DMS79 treated with DMSO at 0.1 percent for 48 hours (cell line): ENCODE measurements at regions not wholly inside any gene's neighbourhood (a gene's known extent, or its start where the extent isn't known, plus 50 kb on each side); places are given as distances from the start of the nearest gene placed in this dataset.
"Not testable (repeated sequence)": the region's sequence is repeated elsewhere in the genome, so short reads cannot be mapped to it uniquely, and the experiment has no call there.

Experiments used
- DNase-seq: peaks from one replicate; lab custom pipeline; 2025; lab: John Stamatoyannopoulos, UW

DNA sequence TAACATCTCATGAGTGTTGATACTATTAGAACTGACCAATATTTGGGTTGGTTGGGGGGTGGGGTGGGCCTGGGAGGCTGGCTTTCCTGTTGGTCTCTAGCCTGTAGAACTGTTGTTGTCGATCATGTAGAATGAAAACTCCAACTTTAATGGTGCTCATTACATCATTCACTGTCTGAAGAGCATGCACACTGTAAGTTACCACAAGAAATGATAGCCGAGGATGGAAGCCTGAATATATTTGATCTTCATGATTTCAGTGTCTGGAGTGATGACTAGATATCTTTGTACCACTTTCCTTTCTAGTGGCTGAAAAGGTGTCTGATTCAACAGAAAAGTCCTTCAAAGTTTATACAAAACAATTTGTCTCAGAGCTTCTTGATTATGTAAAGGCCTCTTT is 123.6 kb downstream of the XCL2 start:
- DNase-seq = no peak

DNA sequence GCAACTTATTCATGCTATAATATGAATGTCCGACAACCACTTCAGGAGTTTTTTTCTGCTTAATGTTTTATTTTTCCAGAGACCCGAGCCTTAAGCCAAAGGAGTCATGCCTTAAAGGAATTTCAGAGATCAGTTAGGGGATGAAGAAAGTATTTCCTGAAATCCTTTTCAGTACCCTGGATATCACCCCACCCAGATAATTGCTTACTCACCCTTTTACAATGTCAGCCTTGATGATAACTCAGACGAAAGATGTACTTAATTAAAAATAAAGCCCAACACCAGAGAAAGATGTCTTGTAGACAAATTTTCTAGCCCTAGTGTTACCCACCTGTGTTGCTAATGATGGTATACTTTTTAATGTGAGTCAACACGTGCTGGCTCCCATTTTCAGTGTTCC is 124.1 kb downstream of the XCL2 start:
- DNase-seq = no peak

DNA sequence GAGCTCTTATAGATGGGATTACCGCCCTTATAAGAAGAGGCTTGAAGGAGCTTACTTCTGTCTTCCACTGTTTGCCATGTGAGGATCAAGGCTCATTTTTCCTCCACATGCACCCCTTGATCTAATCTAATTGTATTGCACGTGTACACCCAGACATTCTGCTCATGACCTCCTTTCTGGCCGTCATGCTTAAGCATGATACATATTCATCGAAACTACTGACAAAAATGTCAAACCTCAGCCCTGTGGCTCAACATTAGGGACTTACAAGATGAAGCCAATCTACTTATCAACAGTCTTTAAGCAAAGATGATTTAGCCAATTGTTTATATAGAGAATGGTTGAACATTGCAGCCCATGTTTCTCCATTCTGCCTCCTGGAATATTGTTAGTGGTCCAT is 127.6 kb downstream of the XCL2 start:
- DNase-seq = no peak

DNA sequence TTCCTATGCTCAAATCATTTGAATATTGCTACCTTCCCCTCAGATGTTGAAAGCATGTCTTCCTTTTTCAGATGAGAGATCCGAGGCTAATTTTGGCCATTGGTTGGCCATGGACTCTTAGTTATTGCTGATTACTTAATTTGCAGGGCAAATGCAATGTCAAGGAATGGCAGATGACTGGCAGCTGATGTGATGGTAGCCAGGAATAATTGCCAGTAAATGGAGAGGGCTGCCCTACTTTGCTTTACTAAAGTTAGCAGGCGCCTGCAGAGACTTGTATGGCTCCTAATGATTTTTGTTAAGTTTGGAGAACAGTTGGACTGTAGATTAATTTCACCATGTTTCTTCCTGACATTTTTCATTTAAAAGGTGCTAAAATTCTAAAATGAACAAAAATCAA is 128.9 kb downstream of the XCL2 start:
- no peak for DNase-seq

DNA sequence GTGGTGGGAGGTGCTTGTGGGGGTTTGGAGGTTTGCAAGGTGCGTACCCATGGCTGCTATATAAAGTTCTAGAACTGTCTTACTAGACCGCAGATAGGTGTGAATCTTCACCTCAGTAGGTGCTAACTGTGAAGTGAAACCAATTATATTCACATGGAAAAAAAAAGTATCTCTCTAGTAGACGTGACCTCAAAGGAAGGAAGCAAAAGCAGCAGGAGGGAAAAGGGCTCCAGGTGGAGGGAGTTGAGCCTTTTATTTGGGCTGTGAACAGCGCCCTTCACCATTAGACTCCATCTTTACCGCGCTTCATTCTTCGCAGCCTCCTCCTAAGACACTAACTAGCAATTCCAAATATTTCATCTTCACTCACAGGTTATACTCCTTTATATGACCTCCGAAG is 129.8 kb downstream of the TBX19 start:
- DNase-seq = no peak

DNA sequence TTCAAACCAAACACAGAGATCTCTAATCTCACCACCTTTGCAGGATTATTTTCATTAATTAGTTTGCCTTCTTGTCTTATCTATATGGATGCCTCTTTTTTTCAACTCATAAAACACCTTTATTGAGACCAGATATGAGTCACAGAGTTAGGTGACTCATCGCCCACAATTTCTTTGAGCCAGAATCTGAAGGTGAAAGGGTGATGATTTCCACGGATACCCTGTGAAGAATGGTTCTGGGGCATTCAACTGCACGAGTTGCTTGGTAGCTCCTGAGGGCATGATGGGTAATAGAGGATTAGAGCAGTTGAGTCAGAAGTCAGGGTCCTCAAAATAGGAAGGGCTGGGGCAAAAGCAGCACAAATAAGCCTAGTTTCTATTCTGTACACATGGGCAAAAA is 128.2 kb downstream of the TBX19 start:
- no peak for DNase-seq

DNA sequence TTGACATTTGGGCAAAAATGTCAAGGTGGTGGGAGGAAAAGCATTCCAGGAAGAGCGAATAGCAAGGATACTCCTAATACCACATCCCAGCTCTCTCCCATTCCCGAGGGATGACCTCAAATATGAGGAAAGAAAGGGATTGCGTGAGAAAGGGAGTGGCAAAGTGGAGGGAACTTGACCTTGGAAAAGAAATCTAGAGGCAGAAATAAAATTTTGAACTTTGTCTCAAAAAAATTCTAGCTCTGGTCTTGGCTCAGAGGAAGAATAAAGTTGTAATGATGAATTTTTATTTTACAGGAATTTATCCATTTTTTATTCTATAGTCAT is 127.8 kb downstream of the TBX19 start:
- DNase-seq = no peak

DNA sequence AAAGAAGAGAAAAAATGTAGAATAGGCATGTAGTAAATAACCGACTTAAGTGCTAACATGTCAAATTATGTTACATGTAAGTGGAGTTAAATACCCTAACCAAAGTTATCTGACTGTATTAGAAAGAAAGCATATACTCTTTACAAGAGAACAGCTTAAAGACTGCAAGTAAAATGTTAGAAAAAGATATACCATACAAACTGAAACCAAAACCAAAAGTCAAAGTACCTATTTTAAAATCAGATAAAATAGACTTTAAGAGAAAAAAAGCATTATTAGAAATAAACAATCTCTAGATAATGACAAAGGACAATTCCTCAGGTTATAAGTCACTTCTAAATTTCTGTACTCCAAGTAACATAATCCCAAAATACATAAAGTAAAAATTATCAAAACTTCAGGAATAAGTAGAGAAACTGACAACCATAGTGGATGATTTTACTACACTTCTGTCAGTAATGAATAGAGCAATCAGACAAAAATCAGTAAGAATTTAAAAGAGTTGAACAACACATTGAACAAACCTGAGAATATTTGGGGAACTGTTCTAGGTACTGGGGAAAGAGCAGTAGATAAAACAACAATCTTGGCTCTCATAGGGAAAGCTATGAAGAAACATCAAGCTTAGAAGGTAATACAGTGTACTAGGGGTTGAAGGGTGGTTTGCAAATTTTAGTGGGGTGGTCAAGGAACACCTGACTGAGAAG is 127.3 kb downstream of the TBX19 start:
- no peak for DNase-seq

DNA sequence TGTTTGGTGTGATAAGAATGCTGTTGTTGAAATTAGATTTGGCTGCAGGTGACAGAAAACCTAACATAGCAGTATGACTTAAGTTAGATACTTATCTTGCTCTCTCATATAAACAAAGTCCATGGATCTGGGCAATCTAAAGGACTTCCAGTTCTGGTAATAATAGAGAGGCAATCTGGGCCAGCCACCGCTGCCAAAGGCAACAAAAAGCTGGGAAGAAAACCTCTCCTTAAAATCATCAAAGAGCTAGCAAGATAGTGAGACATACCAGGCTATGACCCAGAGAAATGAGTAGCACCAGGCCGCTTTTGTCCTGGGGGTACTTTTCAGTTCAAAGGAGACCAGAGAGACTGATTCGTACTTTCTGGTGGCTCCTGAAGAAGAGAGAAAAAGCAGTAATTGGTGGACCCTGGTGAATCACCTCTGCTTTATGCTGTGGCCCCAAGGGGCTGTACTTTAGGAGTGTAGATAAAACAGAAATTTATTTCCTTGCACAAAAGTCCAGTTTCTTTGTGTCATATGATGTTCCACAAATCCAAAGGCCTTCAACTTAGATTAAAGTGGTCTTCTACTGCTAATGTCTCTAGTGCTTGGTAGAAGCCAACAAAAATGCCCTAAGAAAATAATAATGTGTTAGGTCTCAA is 125.4 kb downstream of the TBX19 start:
- DNase-seq = no peak

DNA sequence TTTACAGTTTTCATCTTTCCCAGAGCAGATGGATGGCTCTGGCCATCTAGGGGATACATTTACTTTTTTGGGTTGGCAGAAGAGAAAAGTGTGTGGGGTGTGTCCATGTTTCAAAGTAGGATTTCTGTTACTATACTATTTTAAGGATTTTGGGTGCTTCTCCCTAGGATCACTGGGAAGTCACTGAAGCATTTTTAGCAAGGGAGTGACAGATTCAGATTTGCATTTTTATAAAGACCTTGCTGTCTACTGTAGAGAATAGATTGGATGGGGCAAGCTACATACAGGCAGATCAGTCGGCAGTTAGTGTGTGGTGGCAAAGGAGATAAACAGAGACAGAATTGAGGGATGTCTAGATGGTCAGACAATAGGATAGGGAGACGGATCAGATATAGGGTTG is 122.5 kb downstream of the TBX19 start:
- no peak for DNase-seq

DNA sequence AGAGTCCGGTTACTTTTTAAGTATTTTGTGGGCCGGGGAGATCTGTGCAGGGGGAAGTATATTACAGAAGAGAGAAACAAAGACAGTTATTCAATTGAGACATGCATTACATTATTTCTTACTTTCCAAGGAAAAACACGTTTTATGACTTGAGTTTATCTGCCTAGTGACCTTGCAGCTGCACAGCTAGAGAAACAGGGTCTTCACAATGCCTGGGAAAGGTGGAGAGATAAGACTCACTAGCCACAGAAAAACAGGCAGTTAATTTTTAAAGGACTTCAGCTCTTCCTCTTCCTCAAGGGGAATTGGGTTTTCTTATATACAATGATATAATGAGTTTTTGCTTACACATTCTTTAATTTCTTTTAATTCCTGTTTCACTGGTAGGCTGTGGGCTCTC is 121.8 kb downstream of the TBX19 start:
- DNase-seq = not testable (repeated sequence)

DNA sequence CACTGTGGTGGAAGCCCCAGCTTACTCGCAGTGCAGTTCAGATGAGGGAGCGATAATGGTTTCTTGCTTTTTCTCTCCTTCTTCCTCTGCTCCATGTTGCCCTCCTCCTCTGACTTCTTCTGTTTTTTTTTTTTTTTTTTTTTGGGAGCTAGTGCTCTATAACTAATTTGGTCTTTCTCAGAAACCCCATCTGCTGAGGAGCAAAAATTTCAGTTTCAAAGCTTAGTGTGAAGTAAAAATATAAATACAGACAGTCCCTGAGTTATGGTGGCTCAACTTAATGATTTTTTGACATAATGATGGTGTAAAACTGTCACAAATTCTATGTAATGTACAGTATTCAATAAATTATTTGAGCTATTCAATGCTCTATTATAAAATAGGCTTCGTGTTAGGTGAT is 120.7 kb downstream of the TBX19 start:
- no peak for DNase-seq

DNA sequence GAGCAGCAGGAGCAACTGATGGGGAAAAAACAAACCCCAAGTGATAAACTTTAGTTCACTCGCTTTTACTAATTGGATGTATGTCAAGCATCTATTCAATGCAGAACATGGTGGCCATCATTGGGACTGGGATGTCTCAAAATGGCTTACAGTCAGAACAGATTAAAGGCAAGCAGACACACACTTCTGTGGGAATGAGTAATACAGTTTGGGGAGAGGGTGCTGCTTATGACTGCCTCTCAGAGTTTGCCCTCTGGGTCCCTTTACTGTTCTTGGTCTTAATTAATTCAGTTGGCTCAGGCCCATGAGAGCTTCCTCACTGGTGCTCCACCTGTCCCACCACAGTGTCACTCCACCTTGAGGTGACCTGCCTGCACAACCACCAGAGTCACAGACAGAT is 119.5 kb downstream of the TBX19 start:
- DNase-seq = no peak

DNA sequence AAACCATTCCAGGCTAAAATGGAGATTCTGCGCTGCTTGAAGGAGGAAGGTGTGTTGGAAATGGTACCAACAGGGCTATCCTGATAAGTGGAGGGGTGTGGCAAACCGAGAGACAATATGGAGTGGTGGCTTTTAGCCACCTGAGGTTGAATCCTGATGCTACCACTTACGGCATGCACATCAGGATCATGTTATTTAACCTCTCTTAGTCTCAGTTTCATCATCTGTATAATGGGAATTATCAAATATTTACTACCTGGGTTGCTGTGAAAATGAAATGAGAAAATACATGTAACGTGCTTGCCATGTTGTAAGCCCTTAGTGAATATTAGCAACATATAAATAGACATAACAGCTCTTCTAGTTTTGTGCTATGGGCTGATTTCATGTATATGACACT is 117.1 kb downstream of the TBX19 start:
- DNase-seq = no peak

DNA sequence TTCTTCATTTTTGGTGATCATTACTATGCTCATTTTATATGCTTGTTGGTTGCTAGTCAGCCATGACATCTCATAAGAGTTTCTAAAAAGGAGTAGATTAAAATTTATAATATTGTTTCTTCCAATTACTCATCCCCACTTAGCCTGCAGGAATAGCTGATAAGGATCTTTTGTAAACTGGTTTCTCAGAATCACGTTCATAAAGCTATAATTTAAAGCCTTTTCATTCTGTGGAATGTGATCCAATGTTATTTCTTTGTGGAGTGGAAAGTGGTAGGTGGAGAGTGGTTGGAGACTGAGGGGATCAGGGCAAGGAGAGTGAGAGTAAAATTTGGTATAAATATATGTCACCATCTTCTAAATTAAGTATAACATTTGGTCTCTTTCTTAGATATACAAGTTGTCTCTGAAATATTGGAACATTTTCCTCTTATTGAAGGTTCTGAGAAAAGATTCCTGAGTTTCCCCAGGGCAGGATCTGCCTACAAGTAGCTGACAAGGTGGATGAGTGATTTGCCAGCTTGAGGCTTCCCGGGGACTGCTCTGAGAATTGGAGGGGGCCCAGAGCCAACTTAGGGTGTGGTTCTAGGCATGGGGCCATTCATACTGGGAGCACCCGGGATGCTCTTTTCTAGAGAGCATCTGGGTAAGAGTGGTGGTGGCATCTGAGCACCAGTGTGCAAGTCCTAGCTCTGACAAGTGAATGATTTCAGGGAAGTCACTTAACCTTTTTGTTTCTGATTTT is 116.4 kb downstream of the TBX19 start:
- no peak for DNase-seq

DNA sequence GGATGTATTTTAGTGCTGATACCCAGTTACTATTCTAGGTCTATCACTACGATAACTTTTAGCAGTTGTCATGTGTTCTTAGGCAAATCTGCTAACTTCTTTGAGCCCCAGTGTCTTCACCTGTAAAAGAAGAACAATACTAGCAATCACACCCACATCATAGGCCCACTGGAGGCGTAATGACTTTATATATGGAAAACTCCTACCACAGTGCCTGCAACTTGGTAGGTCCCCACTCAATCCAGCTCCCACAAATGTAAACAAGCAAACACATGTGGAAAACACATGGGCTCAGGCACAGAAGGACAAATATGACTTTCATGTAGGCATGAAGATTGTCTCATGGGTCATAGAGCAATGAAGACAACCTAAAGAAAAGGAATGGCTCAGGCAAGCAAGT is 115.8 kb downstream of the TBX19 start:
- DNase-seq = no peak

DNA sequence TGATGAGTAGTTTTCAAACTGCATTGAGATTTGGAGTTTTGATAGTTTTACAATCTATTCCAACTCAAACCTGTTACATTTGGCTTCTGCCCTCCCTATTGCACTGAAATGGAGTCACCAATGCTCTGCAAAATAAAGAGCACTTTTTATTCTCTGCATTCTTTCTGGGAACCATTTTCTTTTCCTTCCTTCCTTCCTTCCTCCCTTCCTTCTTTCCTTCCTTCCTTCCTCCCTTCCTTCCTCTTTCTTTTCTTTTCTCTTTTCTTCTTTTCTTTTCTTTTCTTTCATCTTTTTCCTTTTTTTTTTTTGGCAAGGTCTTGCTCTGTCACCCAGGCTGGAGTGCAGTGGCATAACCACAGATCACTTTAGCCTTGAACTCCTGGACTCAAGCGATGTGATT is 114.2 kb downstream of the TBX19 start:
- DNase-seq = no peak

DNA sequence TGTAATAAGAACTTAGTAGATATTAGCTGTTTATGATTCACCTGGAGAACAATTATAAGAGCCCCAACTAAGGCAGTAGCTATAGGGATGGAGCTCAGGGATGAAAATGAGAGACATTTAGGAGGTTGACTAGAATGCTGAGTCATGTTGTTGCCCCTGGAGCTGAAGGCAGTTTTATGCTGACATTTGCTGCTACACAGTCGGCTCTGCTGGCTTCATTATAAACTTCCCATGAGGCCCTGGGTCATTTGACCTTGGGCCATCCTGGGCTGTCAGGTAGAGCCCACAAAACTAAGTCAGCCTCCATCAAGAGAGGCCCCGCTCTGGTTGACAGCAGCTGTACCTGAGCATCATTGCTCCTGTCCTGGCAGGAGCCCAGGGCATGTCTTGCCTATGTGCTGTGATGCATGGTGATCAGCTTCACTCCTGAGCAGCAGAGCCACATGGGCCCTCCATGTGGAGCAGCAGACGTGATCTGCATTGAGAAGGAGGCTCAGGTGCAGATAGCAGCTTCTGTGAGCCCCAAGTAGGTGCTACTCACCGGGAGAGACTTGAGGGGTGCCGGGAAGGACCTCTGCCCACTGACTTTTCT is 112.4 kb downstream of the TBX19 start:
- DNase-seq = no peak

DNA sequence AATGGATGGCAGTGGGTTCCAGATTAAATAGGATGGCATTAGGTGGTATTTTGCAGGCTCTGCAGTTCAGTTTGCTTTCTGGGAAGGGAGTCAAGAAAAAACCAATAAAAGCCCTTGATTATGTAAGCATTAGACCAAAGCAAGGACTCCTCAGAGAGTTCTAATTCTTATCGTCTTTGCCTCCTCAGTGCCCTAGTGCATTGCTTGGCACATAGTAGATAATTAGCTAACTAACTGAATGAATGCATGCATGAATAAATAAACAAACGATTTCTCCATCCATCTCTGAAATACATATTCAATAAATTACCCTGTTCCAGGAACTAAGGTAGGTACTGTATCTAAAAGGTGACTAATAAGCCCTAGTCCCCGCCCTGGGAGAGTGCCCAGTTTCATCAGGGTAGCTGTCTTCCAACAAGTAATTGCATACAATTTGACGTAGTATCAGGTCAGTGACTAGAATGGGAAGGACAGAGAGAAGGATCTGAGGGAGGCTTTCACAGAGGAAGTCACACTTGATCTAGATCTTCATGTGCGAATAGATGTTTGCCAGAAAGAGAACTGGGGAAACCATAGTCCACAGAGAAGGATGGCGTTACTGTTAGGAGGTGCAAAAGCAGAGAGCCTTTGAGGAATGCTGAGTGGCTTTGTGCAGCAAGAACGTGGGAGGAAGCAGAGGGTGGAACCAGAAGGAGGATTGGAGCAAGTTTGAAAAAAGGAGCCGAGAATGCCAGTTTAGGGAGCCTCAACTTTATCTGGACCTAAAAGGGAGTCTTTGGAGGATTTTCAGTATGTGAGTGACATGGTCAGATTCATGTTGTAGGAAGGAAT is 111.4 kb downstream of the TBX19 start:
- DNase-seq = no peak

DNA sequence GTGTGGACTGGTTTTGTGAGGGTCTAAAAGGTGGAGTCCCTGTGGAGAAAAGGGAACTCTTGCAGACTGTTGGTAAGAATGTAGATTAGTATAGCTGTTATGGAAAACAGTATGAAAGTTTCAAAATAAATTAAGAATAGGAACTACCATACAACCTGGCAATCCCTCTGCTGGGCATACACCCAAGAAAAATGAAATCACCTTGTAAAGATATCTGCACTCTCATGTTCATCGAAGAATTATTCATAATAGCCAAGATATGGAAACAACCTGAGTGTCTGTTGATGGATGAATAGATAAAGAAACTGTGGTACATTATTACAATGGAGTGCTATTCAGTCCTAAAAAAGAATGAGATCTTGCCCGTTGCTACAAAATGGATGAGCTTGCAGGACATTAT is 109.6 kb downstream of the TBX19 start:
- no peak for DNase-seq

DNA sequence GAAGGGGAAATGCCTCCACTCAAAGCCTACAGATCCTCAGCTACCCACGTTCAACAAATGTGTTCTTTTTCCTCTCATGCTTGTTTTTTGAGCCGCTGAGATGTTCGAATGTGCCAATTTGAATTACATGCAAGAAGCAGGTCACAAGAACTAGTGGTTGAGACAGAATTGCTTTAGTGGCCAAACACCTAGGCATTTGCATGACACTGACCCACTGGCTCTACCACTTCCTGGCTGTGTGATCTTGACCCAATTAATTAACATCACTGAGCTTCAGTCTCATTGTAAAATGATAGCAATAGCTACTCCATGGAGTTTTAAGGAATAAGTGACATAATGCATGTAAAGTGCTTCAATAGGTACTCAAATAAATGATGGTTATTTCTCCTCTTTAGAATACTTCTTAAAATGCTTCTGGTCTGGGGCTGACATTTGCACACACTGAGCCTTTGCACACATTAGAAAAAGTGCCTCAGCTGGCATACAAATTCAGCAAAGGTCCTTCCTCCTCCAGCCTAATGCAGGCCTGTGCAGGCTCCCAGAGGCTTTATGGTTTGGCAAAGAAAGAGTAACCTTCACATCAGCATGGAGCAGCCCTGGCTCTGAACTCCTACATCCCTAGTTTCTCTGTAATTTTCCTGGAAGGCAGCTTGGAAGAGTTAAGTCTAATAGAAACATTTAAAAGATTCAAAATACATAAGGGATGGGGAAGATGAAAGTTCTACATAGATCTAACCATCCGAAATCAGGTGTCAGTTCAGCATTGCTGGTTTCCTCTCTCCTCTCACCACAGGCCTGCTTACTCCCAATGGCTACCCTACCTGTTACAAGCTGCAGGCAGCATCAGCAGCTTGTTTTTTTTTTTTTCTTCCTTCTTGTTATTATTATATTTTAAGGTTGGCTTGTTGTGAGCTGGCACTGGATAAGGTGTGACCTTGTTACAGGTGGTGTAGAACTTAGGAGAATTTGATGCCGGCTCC is 107.4 kb downstream of the TBX19 start:
- DNase-seq = no peak
